Activated T-helper 9 cell treated with anti-CD3 and anti-CD28 coated beads, Interleukin-2, amount 50 U/mL, for 16 hours (primary cell): ENCODE measurements at regions not wholly inside any gene's neighbourhood (a gene's known extent, or its start where the extent isn't known, plus 50 kb on each side); places are given as distances from the start of the nearest gene placed in this dataset.

Source experiments
- DNase-seq: peaks from one replicate; pipeline ENCODE4 v3.0.0-alpha.2; 2020; ENCODE audit warnings: low read depth

GRCh38 chr1:5340560-5341130, 651.6 kb downstream of the NPHP4 start:
- no peak for DNase-seq

GRCh38 chr1:5338466-5338865, 653.8 kb downstream of the NPHP4 start:
- no peak for DNase-seq

GRCh38 chr1:5333291-5333690, 658.9 kb downstream of the NPHP4 start:
- no peak for DNase-seq

- no peak for DNase-seq
Observed at GRCh38 chr1:5331101-5331500, 661.1 kb downstream of the NPHP4 start.

GRCh38 chr1:5329068-5329739, 663.0 kb downstream of the NPHP4 start:
- DNase-seq: no peak

- no peak for DNase-seq
Observed at GRCh38 chr1:5324883-5325282, 667.3 kb downstream of the NPHP4 start.

- no peak for DNase-seq
Observed at GRCh38 chr1:5318143-5318816, 663.9 kb downstream of the AJAP1 start.

- DNase-seq: no peak
Observed at GRCh38 chr1:5317391-5317790, 663.0 kb downstream of the AJAP1 start.

GRCh38 chr1:5312862-5313261, 658.5 kb downstream of the AJAP1 start:
- no peak for DNase-seq

GRCh38 chr1:5312293-5312674, 657.9 kb downstream of the AJAP1 start:
- DNase-seq: no peak

GRCh38 chr1:5311634-5312292, 657.4 kb downstream of the AJAP1 start:
- DNase-seq: no peak

- DNase-seq: no peak
Observed at GRCh38 chr1:5311147-5311546, 656.7 kb downstream of the AJAP1 start.

- no peak for DNase-seq
Observed at GRCh38 chr1:5308249-5308648, 653.8 kb downstream of the AJAP1 start.

GRCh38 chr1:5304702-5305101, 650.3 kb downstream of the AJAP1 start:
- no peak for DNase-seq

GRCh38 chr1:5298376-5298775, 644.0 kb downstream of the AJAP1 start:
- no peak for DNase-seq

GRCh38 chr1:5297886-5298239, 643.5 kb downstream of the AJAP1 start:
- DNase-seq: no peak

- DNase-seq: no peak
Observed at GRCh38 chr1:5297180-5297885, 642.9 kb downstream of the AJAP1 start.

GRCh38 chr1:5296557-5297179, 642.3 kb downstream of the AJAP1 start:
- DNase-seq: no peak

- DNase-seq: no peak
Observed at GRCh38 chr1:5296095-5296494, 641.7 kb downstream of the AJAP1 start.

- no peak for DNase-seq
Observed at GRCh38 chr1:5291889-5292288, 637.5 kb downstream of the AJAP1 start.

GRCh38 chr1:5287178-5288150, 633.1 kb downstream of the AJAP1 start:
- DNase-seq: no peak
